WTC11 (cell line): ENCODE measurements at regions not wholly inside any gene's neighbourhood (a gene's known extent, or its start where the extent isn't known, plus 50 kb on each side); places are given as distances from the start of the nearest gene placed in this dataset.

Experiments
- ATAC-seq: fragments of 200-7000 bp; cut with Tn5 transposase; 2 replicates; pipeline ENCODE4 v1.10.0; 2021; ENCODE audit warnings: mild to moderate bottlenecking, moderate library complexity
- CTCF ChIA-PET: fragments of 300-600 bp; sonication (Branson Sonifier 250); formaldehyde crosslinking; loops from one replicate; lab custom pipeline; 2021; ENCODE audit warnings: antibody characterized with exemption; lab: Charles Lee
- POLR2A ChIA-PET: fragments of 350-600 bp; sonication (Branson Sonifier 250); formaldehyde crosslinking; loops from one replicate; lab custom pipeline; 2021; ENCODE audit warnings: antibody characterized with exemption; lab: Charles Lee
- DNase-seq: peaks from one replicate; pipeline ENCODE4 v3.0.0; 2021; ENCODE audit warnings: low spot score
- H3K27ac Mint-ChIP-seq: 2 replicates; pipeline ENCODE4 v1.8.0; 2021; ENCODE audit warnings: mixed read lengths
- H3K27me3 Mint-ChIP-seq: 2 replicates; pipeline ENCODE4 v1.8.0; 2021; ENCODE audit warnings: low read depth, mild to moderate bottlenecking, moderate library complexity, mixed read lengths
- H3K36me3 Mint-ChIP-seq: 2 replicates; pipeline ENCODE4 v1.8.0; 2021; ENCODE audit warnings: mixed read lengths
- H3K4me1 Mint-ChIP-seq: 2 replicates; pipeline ENCODE4 v1.8.0; 2022; ENCODE audit warnings: mixed read lengths
- H3K4me3 Mint-ChIP-seq: 2 replicates; pipeline ENCODE4 v1.8.0; 2021; ENCODE audit warnings: mild to moderate bottlenecking, moderate library complexity, mixed read lengths
- H3K9me3 Mint-ChIP-seq: 2 replicates; pipeline ENCODE4 v1.8.0; 2021; ENCODE audit warnings: mixed read lengths
- ATF2 ChIP-seq: sonication (generic); formaldehyde crosslinking; IDR thresholded peaks from 2 replicates; pipeline ENCODE4 v1.8.1; 2022; ENCODE audit warnings: low read depth, missing genetic modification reagents, borderline replicate concordance
- CDX4 ChIP-seq: fragments of 250-450 bp; sonication (Bioruptor Pico); IDR thresholded peaks from 2 replicates; pipeline ENCODE4 v1.9.0; 2021; ENCODE audit warnings: moderate library complexity, mild to moderate bottlenecking, inconsistent platforms, borderline replicate concordance
- CTCF ChIP-seq: fragments of 200-600 bp; IDR thresholded peaks from 2 replicates; pipeline ENCODE4 v1.8.0; 2022; ENCODE audit warnings: antibody characterized with exemption
- E2F1 ChIP-seq: sonication (generic); formaldehyde crosslinking; IDR thresholded peaks from 2 replicates; pipeline ENCODE4 v1.8.0; 2022; ENCODE audit warnings: mild to moderate bottlenecking, missing genetic modification reagents
- ETV6 ChIP-seq: sonication (generic); formaldehyde crosslinking; IDR thresholded peaks from 2 replicates; pipeline ENCODE4 v1.8.1; 2022; ENCODE audit warnings: mild to moderate bottlenecking, missing genetic modification reagents
- FOXJ3 ChIP-seq: sonication (generic); formaldehyde crosslinking; IDR thresholded peaks from 2 replicates; pipeline ENCODE4 v1.9.0; 2021; ENCODE audit warnings: missing genetic modification reagents, mild to moderate bottlenecking, borderline replicate concordance
- FOXP4 ChIP-seq: sonication (generic); formaldehyde crosslinking; IDR thresholded peaks from 2 replicates; pipeline ENCODE4 v1.8.0; 2022; ENCODE audit warnings: mild to moderate bottlenecking, missing genetic modification reagents
- HMGA2 ChIP-seq: fragments of 250-450 bp; sonication (Bioruptor Pico); IDR thresholded peaks from 2 replicates; pipeline ENCODE4 v1.4.0; 2021; ENCODE audit warnings: mild to moderate bottlenecking, moderate library complexity
- IRF2 ChIP-seq: sonication (generic); formaldehyde crosslinking; IDR thresholded peaks from 2 replicates; pipeline ENCODE4 v1.8.0; 2022; ENCODE audit warnings: low read depth, missing genetic modification reagents, borderline replicate concordance
- JUN ChIP-seq: sonication (generic); formaldehyde crosslinking; IDR thresholded peaks from 2 replicates; pipeline ENCODE4 v1.8.0; 2023; ENCODE audit warnings: mild to moderate bottlenecking, missing genetic modification reagents
- MAX ChIP-seq: sonication (generic); formaldehyde crosslinking; IDR thresholded peaks from 2 replicates; pipeline ENCODE4 v1.8.0; 2022; ENCODE audit warnings: mild to moderate bottlenecking, missing genetic modification reagents
- MYBL2 ChIP-seq: sonication (generic); formaldehyde crosslinking; IDR thresholded peaks from 2 replicates; pipeline ENCODE4 v1.8.1; 2023; ENCODE audit warnings: mild to moderate bottlenecking, moderate library complexity, missing genetic modification reagents
- NR1H2 ChIP-seq: sonication (generic); formaldehyde crosslinking; IDR thresholded peaks from 2 replicates; pipeline ENCODE4 v1.9.0; 2021; ENCODE audit warnings: mild to moderate bottlenecking, moderate library complexity, missing genetic modification reagents
- NR3C1 ChIP-seq: sonication (generic); formaldehyde crosslinking; conservative IDR thresholded peaks from 2 replicates; pipeline ENCODE4 v1.8.1; 2023; ENCODE audit warnings: low read depth, mild to moderate bottlenecking, missing genetic modification reagents
- TCF7 ChIP-seq: sonication (generic); formaldehyde crosslinking; IDR thresholded peaks from 2 replicates; pipeline ENCODE4 v1.8.0; 2022; ENCODE audit warnings: mild to moderate bottlenecking, low read depth, missing genetic modification reagents, moderate library complexity
- TEAD1 ChIP-seq: sonication (generic); formaldehyde crosslinking; IDR thresholded peaks from 2 replicates; pipeline ENCODE4 v1.8.0; 2022; ENCODE audit warnings: mild to moderate bottlenecking, missing genetic modification reagents
- USF2 ChIP-seq: sonication (generic); formaldehyde crosslinking; IDR thresholded peaks from 2 replicates; pipeline ENCODE4 v1.8.1; 2023; ENCODE audit warnings: mild to moderate bottlenecking, missing genetic modification reagents, moderate library complexity
- ZNF532 ChIP-seq: fragments of 250-450 bp; sonication (Bioruptor Pico); IDR thresholded peaks from 2 replicates; pipeline ENCODE4 v1.9.0; 2021; ENCODE audit warnings: mild to moderate bottlenecking, borderline replicate concordance
- ZSCAN18 ChIP-seq: fragments of 250-450 bp; sonication (Bioruptor Pico); IDR thresholded peaks from 2 replicates; pipeline ENCODE4 v2.1.2; 2022; ENCODE audit warnings: mild to moderate bottlenecking, moderate library complexity

GRCh38 chr4:143026459-143027170 is 158.1 kb upstream of the USP38 start:
- Mint-ChIP-seq H3K9me3 (peaks cover 23% of the 10 kb centered on the region), H3K36me3 (peaks cover 2% of the 10 kb centered on the region; the same call in 1 of the 2 replicates), H3K4me3 (no peak overlapping the region), H3K4me1 (peaks cover 2% of the 10 kb centered on the region), H3K27ac (no peak overlapping the region), H3K27me3 (no peaks in the 10 kb centered on the region; the same call in 1 of the 2 replicates)
- TF ChIP-seq ZNF532 (CRISPR knock-in tag) (no peak), ZSCAN18 (CRISPR knock-in tag) (no peak), FOXJ3 (CRISPR knock-in tag) (no peak), ETV6 (CRISPR knock-in tag) (no peak), MYBL2 (CRISPR knock-in tag) (no peak), E2F1 (no peak), CTCF (no peak), NR1H2 (CRISPR knock-in tag) (no peak)
- no peak for DNase-seq
- POLR2A ChIA-PET = no interaction called here
- CTCF ChIA-PET = interaction anchor here (1.0 to 5.8 kb wide), 3 partner anchors 41 to 177 kb away, joined by 3 to 23 read pairs (median 18); no protein-coding TSS in a partner anchor
- ATAC-seq = no peak

- CTCF ChIA-PET = no interaction called here
- Mint-ChIP-seq H3K36me3 (no peaks in the 10 kb centered on the region), H3K27ac (no peak overlapping the region), H3K9me3 (no peaks in the 10 kb centered on the region), H3K27me3 (no peaks in the 10 kb centered on the region; the same call in 1 of the 2 replicates), H3K4me3 (no peak overlapping the region), H3K4me1 (no peaks in the 10 kb centered on the region)
- POLR2A ChIA-PET = no interaction called here
- no peak for ATAC-seq
- DNase-seq = no peak
- TF ChIP-seq TEAD1 (CRISPR knock-in tag) (no peak), ATF2 (no peak), TCF7 (CRISPR knock-in tag) (no peak), JUN (CRISPR knock-in tag) (no peak), IRF2 (CRISPR knock-in tag) (no peak), USF2 (CRISPR knock-in tag) (no peak), HMGA2 (CRISPR knock-in tag) (no peak), CDX4 (CRISPR knock-in tag) (no peak), MAX (CRISPR knock-in tag) (no peak), NR3C1 (CRISPR knock-in tag) (no peak), FOXP4 (CRISPR knock-in tag) (no peak)
Measured at GRCh38 chr4:143035661-143036060, 149.1 kb upstream of the USP38 start.
